PC-9 (cell line): ENCODE measurements at regions not wholly inside any gene's neighbourhood (a gene's known extent, or its start where the extent isn't known, plus 50 kb on each side); places are given as distances from the start of the nearest gene placed in this dataset.

Source experiments
- CTCF ChIP-seq: fragments of 200-600 bp; sonication (generic); conservative IDR thresholded peaks from 2 replicates; pipeline ENCODE4 v1.6.1; 2017; ENCODE audit warnings: mixed run types, antibody characterized with exemption, mild to moderate bottlenecking, moderate library complexity
- EZH2 ChIP-seq: fragments of 200-600 bp; sonication (generic); IDR thresholded peaks from 2 replicates; pipeline ENCODE4 v1.8.0; 2017; ENCODE audit warnings: antibody characterized with exemption, low read depth

- no peak for TF ChIP-seq CTCF
- TF ChIP-seq EZH2 = no peak
Observed at GRCh38 chr21:16522548-16522947, 792.8 kb downstream of the USP25 start.
